Spleen (tissue), 11 donors: ENCODE measurements at regions not wholly inside any gene's neighbourhood (a gene's known extent, or its start where the extent isn't known, plus 50 kb on each side); places are given as distances from the start of the nearest gene placed in this dataset.

Experiments
- DNase-seq: peaks from one replicate; pipeline ENCODE4 v3.0.0-alpha.2; 2020
- H3K27ac ChIP-seq, 8 donors: fragments of 200-600 bp; sonication (generic) in 7 of 8; 1 replicate in 4 of 8; 2 replicates in 4 of 8; pipeline versions ENCODE4 v1.5.0 to v1.8.0; 2016 to 2021; ENCODE audit warnings: inconsistent platforms in 4 of 8, mild to moderate bottlenecking in 4 of 8, moderate library complexity in 1 of 8
- H3K27me3 ChIP-seq, 7 donors: fragments of 200-600 bp; sonication (generic) in 6 of 7; replicated peaks in 1 of 7; 1 replicate in 4 of 7; 2 replicates in 3 of 7; pipeline versions ENCODE4 v1.5.0 to v1.8.0; 2016 to 2021; ENCODE audit warnings: inconsistent platforms in 3 of 7, mild to moderate bottlenecking in 1 of 7
- H3K36me3 ChIP-seq, 6 donors: fragments of 200-600 bp; sonication (generic) in 5 of 6; 1 replicate in 4 of 6; 2 replicates in 2 of 6; pipeline versions ENCODE4 v1.5.0 to v1.8.0; 2016 to 2021; ENCODE audit warnings: inconsistent platforms in 2 of 6
- H3K4me1 ChIP-seq, 6 donors: fragments of 200-600 bp; sonication (generic) in 5 of 6; 1 replicate in 3 of 6; 2 replicates in 3 of 6; pipeline versions ENCODE4 v1.5.0 to v1.8.0; 2016 to 2021; ENCODE audit warnings: inconsistent platforms in 3 of 6
- H3K4me3 ChIP-seq, 8 donors: fragments of 200-600 bp; sonication (generic) in 7 of 8; 1 replicate in 4 of 8; 2 replicates in 4 of 8; pipeline versions ENCODE4 v1.5.0 to v1.8.0; 2016 to 2021; ENCODE audit warnings: inconsistent platforms in 4 of 8, mild to moderate bottlenecking in 4 of 8, moderate library complexity in 2 of 8
- H3K9me3 ChIP-seq, 8 donors: fragments of 200-600 bp; sonication (generic) in 7 of 8; 1 replicate in 4 of 8; 2 replicates in 4 of 8; pipeline versions ENCODE4 v1.5.0 to v1.8.0; 2016 to 2021; ENCODE audit warnings: inconsistent platforms in 4 of 8
- CTCF ChIP-seq, 11 experiments: fragments of 200-600 bp in 7 of 11; fragments of 450-650 bp in 4 of 11; sonication (generic) in 4 of 11; IDR thresholded peaks in 8 of 11; conservative IDR thresholded peaks in 3 of 11; 1 replicate in 7 of 11; 2 replicates in 4 of 11; pipeline versions ENCODE4 v1.4.0 to v1.8.0; 2016 to 2021; ENCODE audit warnings: antibody characterized with exemption in 11 of 11, inconsistent platforms in 4 of 11, mild to moderate bottlenecking in 1 of 11
- POLR2A ChIP-seq, 3 donors: fragments of 450-650 bp; IDR thresholded peaks; one replicate each; pipeline ENCODE4 v1.5.1; 2017; ENCODE audit warnings: antibody characterized with exemption in 3 of 3, mild to moderate bottlenecking in 1 of 3
- POLR2AphosphoS5 ChIP-seq, 3 donors: sonication (generic); formaldehyde crosslinking; IDR thresholded peaks; one replicate each; pipeline ENCODE4 v1.5.1; 2017; ENCODE audit warnings: antibody characterized with exemption in 3 of 3
- WGBS, 5 donors: extraction: QIAGEN DNeasy Blood & Tissue Kit in 3 of 5; methylation state at CpG; one replicate each; pipeline versions ENCODE4 v1.1.5 to v1.1.7; 2013 to 2018; 5-methylcytosine and 5-hydroxymethylcytosine counted together
- intact Hi-C: fragments of 100-400 bp; cut with DNase I; formaldehyde crosslinking; loops from one replicate; pipeline ENCODE4 v1.15.0; 2023; ENCODE audit warnings: low total_unique reads
- donor health status: healthy with polysubstance abuse.
- donor health status: DM: no; HTN: no; CAD: no; lungs with moderate emphysema.
- donor health status: DM: no; HTN: no; CAD: no.
- donor health status: Bipolar disorder and iron deficiency.
- donor health status: healthy.
- donor health status: DM: no; HTN: no; CAD: no.
- donor health status: DM: yes; HTN: yes; CAD: no.

- no peak for DNase-seq
- TF ChIP-seq POLR2AphosphoS5 (IDR thresholded peaks at IDR 0.05) (no peak), CTCF (IDR thresholded peaks at IDR 0.05 in 8 of 11, conservative IDR thresholded peaks at IDR 0.05 in 3 of 11) (no peak), POLR2A (IDR thresholded peaks at IDR 0.05) (no peak)
- no peak overlapping the region for H3K4me3 ChIP-seq
- H3K27me3 ChIP-seq = no peaks in the 10 kb centered on the region
- H3K9me3 ChIP-seq = no peaks in the 10 kb centered on the region
- no peaks in the 10 kb centered on the region for H3K36me3 ChIP-seq
- H3K4me1 ChIP-seq = no peaks in the 10 kb centered on the region
- H3K27ac ChIP-seq = no peak overlapping the region
- intact Hi-C loops = no loop called here
- 80 to 88% (median 82%) methylated on average over 8 of the region's 8 CpGs for WGBS, 5 donors
These were observed 503.9 kb upstream of the NR2F2 start for GRCh38 chr15:95826412-95827195.

GRCh38 chr15:95829062-95829461 is 501.4 kb upstream of the NR2F2 start:
- DNase-seq = no peak
- H3K9me3 ChIP-seq = no peaks in the 10 kb centered on the region
- H3K27me3 ChIP-seq = no peaks in the 10 kb centered on the region
- no peak overlapping the region for H3K4me3 ChIP-seq
- intact Hi-C loops = no loop called here
- no peaks in the 10 kb centered on the region for H3K4me1 ChIP-seq
- TF ChIP-seq POLR2AphosphoS5 (IDR thresholded peaks at IDR 0.05) (no peak), POLR2A (IDR thresholded peaks at IDR 0.05) (no peak)
- H3K36me3 ChIP-seq = no peaks in the 10 kb centered on the region
- whole genome bisulfite sequencing, 5 donors = 84 to 90% (median 87%) methylated on average over 5 of the region's 5 CpGs
- no peak overlapping the region for H3K27ac ChIP-seq

GRCh38 chr15:95830281-95830680 is 500.2 kb upstream of the NR2F2 start:
- no peak for TF ChIP-seq POLR2AphosphoS5 (IDR thresholded peaks at IDR 0.05)
- WGBS, 5 donors = 55 to 71% (median 62%) methylated on average over 4 of the region's 4 CpGs
- intact Hi-C loops = no loop called here

GRCh38 chr15:95832668-95833067 is 497.8 kb upstream of the NR2F2 start:
- H3K27me3 ChIP-seq = no peaks in the 10 kb centered on the region
- no peak overlapping the region for H3K27ac ChIP-seq
- H3K36me3 ChIP-seq = no peaks in the 10 kb centered on the region
- no peak for TF ChIP-seq POLR2A (IDR thresholded peaks at IDR 0.05)
- no peak for TF ChIP-seq CTCF (IDR thresholded peaks at IDR 0.05 in 8 of 11, conservative IDR thresholded peaks at IDR 0.05 in 3 of 11)
- TF ChIP-seq POLR2AphosphoS5 (IDR thresholded peaks at IDR 0.05) = no peak
- no peak for DNase-seq
- intact Hi-C loops = no loop called here
- no peak overlapping the region for H3K4me3 ChIP-seq
- WGBS, 5 donors = 71 to 81% (median 78%) methylated on average over 3 of the region's 3 CpGs
- no peaks in the 10 kb centered on the region for H3K4me1 ChIP-seq
- H3K9me3 ChIP-seq = no peaks in the 10 kb centered on the region

More at GRCh38 chr15:95830281-95830680, 500.2 kb upstream of the NR2F2 start:
- Histone ChIP-seq H3K27ac (no peak overlapping the region), H3K4me3 (no peak overlapping the region), H3K36me3 (no peaks in the 10 kb centered on the region), H3K9me3 (no peaks in the 10 kb centered on the region), H3K27me3 (no peaks in the 10 kb centered on the region), H3K4me1 (no peaks in the 10 kb centered on the region)
- DNase-seq = no peak

- intact Hi-C loops = no loop called here
- no peak for DNase-seq
- Histone ChIP-seq H3K4me3 (no peak overlapping the region), H3K9me3 (no peaks in the 10 kb centered on the region), H3K27ac (no peak overlapping the region), H3K4me1 (peaks cover 0 to 10% (median 0%) of the 10 kb centered on the region in 6 donors), H3K27me3 (no peaks in the 10 kb centered on the region), H3K36me3 (no peaks in the 10 kb centered on the region)
- TF ChIP-seq CTCF (IDR thresholded peaks at IDR 0.05 in 8 of 11, conservative IDR thresholded peaks at IDR 0.05 in 3 of 11) = no peak
- 87 to 90% (median 88%) methylated on average over 5 of the region's 5 CpGs for WGBS, 5 donors
These were observed 496.3 kb upstream of the NR2F2 start for GRCh38 chr15:95834028-95834804.
